Panc1 (cell line): ENCODE measurements at regions not wholly inside any gene's neighbourhood (a gene's known extent, or its start where the extent isn't known, plus 50 kb on each side); places are given as distances from the start of the nearest gene placed in this dataset.

Experiments used
- ATAC-seq: fragments of 200-7000 bp; cut with Tn5 transposase; 2 replicates; pipeline ENCODE4 v1.9.1; 2020; ENCODE audit warnings: mild to moderate bottlenecking, moderate library complexity
- BruUV-seq: library from RNA; stranded (reverse); fragments of 400-500 nt; replicated peaks from 2 replicates; lab custom pipeline; 2021; lab: Mats Ljungman, UMichigan
- CTCF ChIA-PET: fragments of 300-600 bp; sonication (Branson Sonifier 250); formaldehyde crosslinking; loops from one replicate; lab custom pipeline; 2022; ENCODE audit warnings: antibody characterized with exemption; lab: Charles Lee
- POLR2A ChIA-PET: fragments of 300-600 bp; sonication (Branson Sonifier 250); formaldehyde crosslinking; loops from one replicate; lab custom pipeline; 2022; ENCODE audit warnings: antibody characterized with exemption; lab: Charles Lee
- DNase-seq: peaks from one replicate; pipeline ENCODE4 v3.0.0-alpha.2; 2010; ENCODE audit warnings: low read depth, low spot score
- H3K27ac ChIP-seq: 2 replicates; pipeline ENCODE4 v1.5.1; 2011; ENCODE audit warnings: mild to moderate bottlenecking, low read length, inconsistent platforms
- H3K27me3 ChIP-seq: fragments of 200-500 bp; sonication (Bioruptor generic); 2 replicates; pipeline ENCODE4 v1.6.0; 2014; ENCODE audit warnings: low read length, inconsistent platforms; ENCODE audit not compliant: control insufficient read depth, insufficient read depth
- H3K36me3 ChIP-seq: fragments of 200-500 bp; sonication (Bioruptor generic); 2 replicates; pipeline ENCODE4 v1.5.1; 2014; ENCODE audit warnings: inconsistent platforms, mild to moderate bottlenecking, low read length, moderate library complexity; ENCODE audit not compliant: control insufficient read depth, insufficient read depth
- H3K4me1 ChIP-seq: 2 replicates; pipeline ENCODE4 v1.5.1; 2011; ENCODE audit warnings: inconsistent platforms, mild to moderate bottlenecking, low read length, moderate library complexity; ENCODE audit not compliant: control insufficient read depth, insufficient read depth
- H3K4me3 ChIP-seq, 2 experiments: 2 replicates each; pipeline ENCODE4 v1.5.1; 2011 to 2012; ENCODE audit warnings: low read depth in 2 of 2, low read length in 2 of 2, mild to moderate bottlenecking in 2 of 2, inconsistent platforms in 1 of 2, moderate library complexity in 1 of 2
- H3K9me3 ChIP-seq: fragments of 200-500 bp; sonication (Bioruptor generic); 2 replicates; pipeline ENCODE4 v1.5.1; 2014; ENCODE audit warnings: low read depth, mild to moderate bottlenecking, inconsistent platforms, low read length, moderate library complexity; ENCODE audit not compliant: control insufficient read depth, insufficient read depth
- CTCF ChIP-seq: fragments of 450-650 bp; IDR thresholded peaks from 2 replicates; pipeline ENCODE4 v1.5.1; 2017; ENCODE audit warnings: mild to moderate bottlenecking
- POLR2AphosphoS5 ChIP-seq: IDR thresholded peaks from 2 replicates; pipeline ENCODE4 v1.6.1; 2012; ENCODE audit warnings: mild to moderate bottlenecking, low read depth, low read length, moderate library complexity
- REST ChIP-seq, 2 experiments: IDR thresholded peaks; 2 replicates each; pipeline ENCODE4 v1.6.1; 2011 to 2012; ENCODE audit warnings: low read depth in 2 of 2, control low read depth in 1 of 2, low read length in 1 of 2, mild to moderate bottlenecking in 1 of 2, moderate library complexity in 1 of 2; ENCODE audit not compliant: insufficient read depth in 1 of 2
- SIN3A ChIP-seq: IDR thresholded peaks from 2 replicates; pipeline ENCODE4 v1.6.1; 2012; ENCODE audit warnings: low read depth, mild to moderate bottlenecking, low read length, moderate library complexity, borderline replicate concordance; ENCODE audit not compliant: insufficient read depth
- TCF7L2 ChIP-seq: IDR thresholded peaks from 2 replicates; pipeline ENCODE4 v1.6.1; 2011; ENCODE audit warnings: mild to moderate bottlenecking, low read depth, low read length, inconsistent platforms
- in situ Hi-C: cut with HindIII; loops from 2 replicates; pipeline ENCODE4 v1.10.0; 2016; ENCODE audit warnings: low sequenced_read_pairs, low pct_unique_long_range_greater_than_20kb
- intact Hi-C: fragments of 100-400 bp; cut with micrococcal nuclease; formaldehyde crosslinking; loops from one replicate; pipeline ENCODE4 v1.10.0; 2022; ENCODE audit not compliant: unreplicated experiment

- H3K4me3 ChIP-seq, result no peak overlapping the region
- ChIA-PET CTCF (no interaction called here), POLR2A (no interaction called here)
- ATAC-seq (peak; percentile 84), DNase-seq (peak; percentile 73)
- no peak overlapping the region; the same call in 1 of the 2 replicates for H3K27ac ChIP-seq
- BruUV-seq, result no TSS peak
- H3K27me3 ChIP-seq, result no peaks in the 10 kb centered on the region
- intact Hi-C loops, result no loop called here
- TF ChIP-seq POLR2AphosphoS5 (no peak), TCF7L2 (no peak), SIN3A (no peak)
- no peaks in the 10 kb centered on the region for H3K9me3 ChIP-seq
- H3K36me3 ChIP-seq, result no peaks in the 10 kb centered on the region
- H3K4me1 ChIP-seq, result no peaks in the 10 kb centered on the region; the same call in 1 of the 2 replicates
- in situ Hi-C loops, result no loop called here
Measured at GRCh38 chr3:153052096-153052460, 109.9 kb upstream of the RAP2B start.

GRCh38 chr3:153055217-153055616 is 106.8 kb upstream of the RAP2B start:
- in situ Hi-C loops (no loop called here), intact Hi-C loops (no loop called here)
- Histone ChIP-seq H3K9me3 (no peaks in the 10 kb centered on the region), H3K27me3 (no peaks in the 10 kb centered on the region), H3K27ac (no peak overlapping the region), H3K36me3 (no peaks in the 10 kb centered on the region), H3K4me3 (no peak overlapping the region), H3K4me1 (no peaks in the 10 kb centered on the region; the same call in 1 of the 2 replicates)
- no peak for TF ChIP-seq POLR2AphosphoS5
- no peak for TF ChIP-seq CTCF
- no peak for TF ChIP-seq TCF7L2
- TF ChIP-seq SIN3A, result no peak
- BruUV-seq, result no TSS peak
- POLR2A ChIA-PET, result no interaction called here
- no peak for ATAC-seq
- CTCF ChIA-PET, result no interaction called here
- DNase-seq, result no peak

GRCh38 chr3:153055779-153056178 is 106.2 kb upstream of the RAP2B start:
- in situ Hi-C loops, result no loop called here

More at GRCh38 chr3:153055779-153056178, 106.2 kb upstream of the RAP2B start:
- Histone ChIP-seq H3K27me3 (no peaks in the 10 kb centered on the region), H3K36me3 (no peaks in the 10 kb centered on the region), H3K27ac (no peak overlapping the region), H3K9me3 (no peaks in the 10 kb centered on the region), H3K4me3 (no peak overlapping the region), H3K4me1 (no peaks in the 10 kb centered on the region; the same call in 1 of the 2 replicates)
- BruUV-seq, result no TSS peak
- no peak for DNase-seq
- ATAC-seq, result no peak
- TF ChIP-seq SIN3A (no peak), TCF7L2 (no peak), CTCF (no peak), POLR2AphosphoS5 (no peak), REST (IDR thresholded peaks at IDR 0.05; ENCODE audit: insufficient read depth in 1 of 2, low read depth in 2 of 2, low read length in 1 of 2) (no peak)
- intact Hi-C loops, result no loop called here
- CTCF ChIA-PET, result no interaction called here
- POLR2A ChIA-PET, result no interaction called here
